ENCODE measurements at regions not wholly inside any gene's neighbourhood (a gene's known extent, or its start where the extent isn't known, plus 50 kb on each side); places are given as distances from the start of the nearest gene placed in this dataset.

DNA sequence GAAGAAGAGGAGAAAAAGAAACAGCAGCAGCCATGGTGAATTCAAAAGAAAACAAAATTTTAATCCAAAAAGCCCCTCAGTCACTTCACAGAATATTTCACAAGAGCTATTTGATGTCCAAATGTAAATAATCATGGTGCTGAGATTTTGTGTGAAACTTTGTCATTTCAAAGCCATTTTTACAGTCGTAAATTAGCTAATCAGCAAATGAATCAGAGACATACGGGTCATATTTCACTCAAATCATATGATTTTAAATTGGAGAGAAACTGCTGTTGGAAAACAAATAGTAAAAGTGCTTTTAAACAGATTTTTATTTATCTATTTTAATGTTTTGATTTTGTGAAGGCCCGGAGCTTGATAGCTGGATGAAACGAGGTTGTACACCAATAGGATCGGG is 101.4 kb upstream of the SMIM23 start:
- no peak for DNase-seq (ENCODE audit: low spot score)

DNA sequence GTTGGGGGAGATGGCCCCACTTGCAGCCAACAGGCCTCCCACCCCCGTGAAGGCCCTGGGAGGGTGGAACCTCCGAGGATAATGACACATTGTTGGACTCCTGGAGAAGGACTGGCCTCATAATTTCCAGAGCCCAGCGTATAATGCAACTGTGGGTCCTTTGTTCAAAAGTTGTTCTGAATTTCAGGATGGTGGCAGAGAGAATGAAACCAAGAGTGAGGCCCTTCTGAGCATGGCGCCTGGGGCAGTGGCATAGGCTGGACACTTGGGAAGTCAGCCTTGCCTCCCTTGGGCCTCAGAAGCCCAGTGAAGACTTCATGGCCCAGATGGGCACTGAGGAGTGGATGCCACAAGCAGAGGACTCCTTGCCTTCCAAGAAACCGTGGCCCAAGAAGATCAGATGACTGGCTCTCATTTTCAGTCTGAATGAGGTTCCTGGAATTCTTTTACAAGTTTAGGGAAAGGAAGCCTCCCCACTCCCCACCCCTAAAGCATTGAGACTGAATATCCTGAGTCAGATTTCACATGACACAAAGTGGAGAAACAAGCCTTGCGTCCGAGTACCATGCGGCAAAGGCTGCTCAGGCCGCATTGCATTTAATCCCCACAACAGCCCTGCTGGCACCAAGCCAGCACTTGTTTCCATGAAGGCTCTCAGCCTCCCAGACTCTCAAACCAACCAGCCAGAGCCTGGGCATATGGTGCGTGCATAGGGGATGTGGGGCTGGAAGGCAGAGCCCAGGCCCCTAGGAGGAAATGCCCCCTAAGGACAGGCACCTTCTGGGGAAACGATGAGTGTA is 96.7 kb upstream of the SMIM23 start:
- no peak for DNase-seq (ENCODE audit: low spot score)

DNA sequence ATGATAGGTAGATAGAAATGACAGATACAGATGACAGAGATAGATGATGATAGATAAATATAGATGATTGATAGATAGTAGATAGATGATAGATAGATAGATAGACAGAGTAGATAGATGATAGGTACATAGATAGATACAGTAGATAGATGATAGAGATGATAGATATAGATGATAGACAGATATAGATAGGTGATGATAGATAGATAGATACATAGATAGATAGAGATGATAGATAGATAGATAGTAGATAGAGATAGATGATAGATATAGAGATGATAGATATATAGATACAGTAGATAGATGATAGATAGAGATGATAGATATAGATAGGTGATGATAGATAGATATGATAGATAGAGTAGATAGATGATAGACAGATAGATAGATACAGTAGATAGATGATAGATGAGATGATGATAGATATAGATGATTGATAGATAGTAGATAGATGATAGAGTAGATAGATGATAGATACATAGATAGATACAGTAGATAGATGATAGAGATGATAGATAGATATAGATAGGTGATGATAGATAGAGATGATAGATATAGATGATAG is 95.7 kb upstream of the SMIM23 start:
- DNase-seq (ENCODE audit: low spot score) = no peak

DNA sequence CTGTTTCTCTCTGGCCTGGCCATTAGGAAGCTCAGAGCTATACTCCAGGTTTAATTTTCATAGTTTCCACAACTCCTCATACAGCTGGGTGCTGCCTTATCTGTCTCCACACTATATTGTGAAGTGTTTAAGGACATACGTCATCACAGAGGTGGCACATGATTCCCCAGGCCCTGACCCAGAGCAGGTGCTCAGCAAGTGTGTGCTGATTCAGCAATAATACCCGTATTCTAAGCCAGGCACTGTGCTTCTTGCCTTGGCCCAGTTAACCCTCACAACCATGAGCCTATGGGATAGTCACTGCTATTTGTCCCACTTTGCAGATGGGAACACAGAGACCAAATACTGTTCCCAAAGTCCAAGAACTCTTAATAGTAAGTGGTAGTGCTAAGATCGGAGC is 93.5 kb upstream of the SMIM23 start:
- no peak for DNase-seq (ENCODE audit: low spot score)

DNA sequence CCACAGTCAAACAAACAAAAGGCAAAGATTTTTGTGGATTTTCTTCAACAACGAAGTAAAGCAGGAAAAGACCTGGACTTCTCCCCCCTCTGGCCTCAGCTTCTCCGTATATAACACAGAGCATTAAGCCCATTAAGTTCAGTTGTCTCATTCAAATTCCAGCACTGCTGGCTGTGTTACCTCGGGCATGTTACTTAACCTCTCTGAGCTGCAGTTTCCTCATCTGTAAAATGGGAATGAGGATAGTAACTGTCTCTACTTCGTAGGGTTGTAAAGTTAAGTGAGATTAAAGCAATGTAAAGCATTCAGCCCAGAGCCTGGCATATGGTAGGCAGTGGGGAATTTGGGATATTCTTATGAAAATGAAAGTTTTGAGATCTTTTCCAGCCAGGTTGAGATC is 92.7 kb upstream of the SMIM23 start:
- DNase-seq (ENCODE audit: low spot score) = no peak

DNA sequence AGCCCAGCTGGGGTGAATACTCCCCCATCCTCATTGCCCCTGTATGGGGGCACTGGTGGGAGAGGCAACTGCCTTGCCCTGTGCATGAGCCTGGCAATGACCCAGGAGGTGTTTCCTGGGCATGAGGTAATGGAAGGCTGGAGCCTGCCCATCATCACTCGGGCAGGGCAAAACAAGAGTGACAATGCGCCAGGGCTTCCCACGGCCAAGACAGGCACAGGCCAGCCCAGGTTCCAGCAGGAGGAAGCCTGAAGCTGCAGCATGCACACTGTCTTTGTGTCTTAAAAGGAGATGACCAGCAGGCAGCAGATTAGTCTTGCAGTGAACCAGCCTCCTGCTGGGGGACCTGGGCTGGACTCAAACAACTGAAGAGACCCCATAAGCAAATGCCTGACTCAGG is 92.2 kb upstream of the SMIM23 start:
- DNase-seq (ENCODE audit: low spot score) = no peak

DNA sequence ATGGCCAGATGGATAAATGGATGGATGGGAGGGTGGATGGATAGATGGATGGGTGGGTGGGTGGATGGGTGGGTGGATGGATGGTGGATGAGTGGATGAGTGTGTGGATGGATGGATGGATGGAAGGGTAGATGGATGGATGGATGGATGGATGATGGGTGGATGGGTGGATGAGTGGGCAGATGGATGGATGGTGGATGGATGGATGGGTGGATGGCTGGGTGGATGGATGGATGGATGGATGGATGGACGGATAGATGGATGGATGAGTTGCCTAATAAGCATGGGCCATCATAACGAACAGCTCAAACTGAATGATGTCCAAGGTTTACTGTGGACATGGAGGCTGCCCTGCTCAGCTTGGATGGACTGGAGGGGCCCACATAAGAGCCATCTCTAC is 89.8 kb upstream of the SMIM23 start:
- no peak for DNase-seq (ENCODE audit: low spot score)

DNA sequence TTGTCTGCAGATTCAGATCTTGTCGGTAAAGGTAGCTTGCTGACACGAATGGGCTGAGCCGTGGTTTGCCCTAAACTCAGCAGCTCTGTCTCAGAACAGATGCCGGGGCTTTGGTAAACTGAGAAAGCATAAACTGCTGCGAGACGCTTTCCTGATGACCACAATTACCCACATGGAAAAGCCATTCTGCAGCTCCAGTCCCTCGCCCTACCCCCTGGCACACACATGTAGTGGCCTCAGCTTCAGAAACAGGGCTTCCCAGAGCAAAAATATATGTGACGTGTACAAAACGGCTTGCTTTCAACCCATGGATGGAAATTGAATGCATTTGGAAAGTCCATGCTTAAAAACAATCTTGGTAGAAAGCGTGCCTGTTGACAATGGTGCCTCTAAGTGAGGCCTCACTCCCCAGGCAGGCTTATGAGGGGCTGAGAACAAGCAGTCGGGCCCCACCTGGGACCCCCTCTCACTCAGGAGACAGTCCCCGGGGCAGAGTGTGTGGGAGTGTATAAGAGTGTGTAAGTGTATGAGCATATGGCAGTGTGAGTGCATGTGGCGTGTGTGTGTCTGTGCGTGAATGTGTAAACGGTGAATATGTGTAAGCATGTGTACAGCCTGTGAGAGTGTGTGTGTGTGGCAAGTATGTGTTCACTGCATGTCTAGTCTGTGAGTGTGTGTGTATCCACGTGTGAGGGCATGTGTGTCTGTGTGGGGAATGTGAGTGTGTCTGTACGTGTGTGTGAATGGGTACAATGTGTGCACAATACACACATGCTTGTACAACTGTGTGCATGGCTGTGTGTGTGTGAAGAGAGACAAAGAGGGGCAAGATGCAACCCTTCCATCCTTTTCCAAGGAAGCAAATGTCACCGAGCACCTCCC is 88.2 kb upstream of the SMIM23 start:
- DNase-seq (ENCODE audit: low spot score) = no peak

DNA sequence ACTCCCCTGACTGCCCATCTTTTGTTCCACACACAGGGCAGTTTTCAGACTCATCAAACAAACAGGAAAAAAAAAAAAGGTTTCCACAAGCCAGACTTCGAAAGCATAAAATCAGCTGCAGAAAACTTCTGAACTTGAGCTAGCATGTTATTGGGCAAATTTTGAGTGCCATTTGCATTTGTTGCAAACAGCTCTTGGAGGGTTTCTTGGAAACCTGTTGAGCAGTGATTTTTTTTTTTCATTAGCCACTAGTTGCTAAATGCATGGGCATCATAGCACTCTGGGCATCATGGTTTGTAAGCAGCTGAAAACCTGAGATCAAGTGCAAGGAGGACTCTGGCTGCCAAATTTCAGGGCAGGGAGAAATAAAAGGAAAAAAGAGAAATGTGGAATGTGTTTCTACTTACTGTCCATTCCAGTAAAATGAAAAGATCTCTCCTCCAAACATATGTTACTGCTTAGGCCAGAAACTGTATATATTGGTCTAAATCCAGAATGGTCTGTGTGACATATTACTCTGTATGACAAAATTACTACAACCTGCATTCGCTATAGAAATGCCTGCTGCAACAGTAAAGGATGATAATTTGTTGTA is 85.2 kb upstream of the SMIM23 start:
- no peak for DNase-seq (ENCODE audit: low spot score)

DNA sequence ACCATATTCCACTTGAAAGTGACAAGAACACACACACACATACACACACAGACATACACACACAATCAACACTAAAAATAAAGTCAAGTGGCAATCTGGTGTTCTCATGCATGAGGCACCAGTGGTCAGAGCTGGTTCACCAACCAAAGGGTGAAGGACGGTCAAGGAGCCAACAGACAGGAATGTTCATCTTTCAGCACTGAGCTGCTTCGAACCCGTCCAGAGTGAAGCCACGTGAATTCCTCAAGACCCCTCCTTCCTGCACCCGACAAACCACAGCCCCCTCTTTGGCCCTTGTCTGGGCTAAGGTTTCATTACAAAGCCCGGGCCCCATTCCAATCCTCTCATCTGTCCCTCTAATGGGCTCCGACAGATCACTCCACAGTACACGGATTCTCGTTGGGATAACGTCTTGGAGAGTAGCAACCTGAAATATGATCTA is 84.5 kb upstream of the SMIM23 start:
- DNase-seq (ENCODE audit: low spot score) = no peak

DNA sequence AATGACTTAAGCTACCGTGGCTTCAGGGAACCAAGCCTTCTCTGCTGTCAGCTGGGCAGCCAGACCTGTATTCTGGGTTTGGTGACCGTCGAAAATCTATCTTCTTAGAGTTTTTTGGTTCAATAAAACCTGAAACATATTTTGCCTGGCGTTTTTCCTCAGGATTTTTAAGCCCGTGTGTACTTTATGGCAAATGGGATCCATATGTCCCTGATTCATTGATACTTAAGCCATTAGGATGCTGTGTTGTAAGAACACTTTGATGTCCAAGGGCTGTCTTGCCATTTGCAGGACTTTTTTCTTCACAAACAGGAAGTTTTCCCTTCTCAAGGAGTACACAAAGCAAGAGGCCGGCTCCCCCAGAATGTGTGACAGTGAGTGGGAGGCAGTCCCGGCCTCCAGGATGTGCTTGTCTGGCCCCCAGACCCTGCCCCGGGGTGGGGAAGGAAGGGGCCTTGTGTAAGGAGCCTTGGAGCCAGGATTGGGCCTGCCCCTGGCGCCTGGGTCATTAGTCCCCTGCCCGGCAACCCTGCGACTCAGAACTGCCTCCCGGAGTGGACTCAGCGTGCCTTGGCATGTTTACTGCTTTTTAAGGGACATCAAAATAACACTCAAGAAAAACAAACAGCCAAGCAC is 83.4 kb upstream of the SMIM23 start:
- no peak for DNase-seq (ENCODE audit: low spot score)

DNA sequence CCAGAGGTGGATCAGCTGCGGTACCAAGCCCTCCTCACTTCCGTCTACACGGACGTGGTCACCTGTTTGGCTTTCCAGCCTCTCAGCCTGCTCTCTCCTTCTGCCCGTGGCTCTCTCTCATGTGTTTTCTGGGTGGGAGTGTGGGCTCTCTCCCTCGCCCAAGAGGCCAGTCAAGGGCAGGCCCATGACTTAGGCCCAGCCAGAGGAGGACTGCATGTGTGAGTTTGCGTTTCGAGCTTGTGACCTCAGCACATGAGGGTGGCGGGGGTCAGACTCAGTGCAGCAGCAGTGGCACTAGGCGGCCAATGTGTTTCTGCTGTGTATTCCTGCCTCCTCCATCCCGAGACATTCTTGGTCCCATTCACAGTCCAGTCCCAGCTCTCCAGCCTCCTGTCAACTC is 82.5 kb upstream of the SMIM23 start:
- DNase-seq (ENCODE audit: low spot score) = no peak

DNA sequence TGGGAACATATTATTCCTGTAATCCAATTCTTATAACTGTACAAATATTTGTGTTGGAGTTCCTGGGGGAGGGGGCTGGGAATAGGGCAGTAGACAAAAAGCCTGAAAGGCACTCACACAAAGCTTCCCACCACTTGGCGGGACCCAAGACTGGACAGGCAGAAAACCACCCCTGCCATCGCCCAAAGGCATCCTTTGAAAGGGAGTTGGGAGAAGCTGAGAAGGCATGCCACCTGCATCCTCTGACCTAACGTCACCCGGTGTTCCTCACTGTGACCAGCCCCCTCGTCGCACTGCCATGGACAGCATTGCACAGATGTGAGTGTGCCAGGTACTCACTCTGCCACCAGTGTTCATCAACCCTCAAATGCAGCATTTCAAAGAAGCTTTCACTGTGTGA is 80.6 kb upstream of the SMIM23 start:
- DNase-seq (ENCODE audit: low spot score) = no peak

DNA sequence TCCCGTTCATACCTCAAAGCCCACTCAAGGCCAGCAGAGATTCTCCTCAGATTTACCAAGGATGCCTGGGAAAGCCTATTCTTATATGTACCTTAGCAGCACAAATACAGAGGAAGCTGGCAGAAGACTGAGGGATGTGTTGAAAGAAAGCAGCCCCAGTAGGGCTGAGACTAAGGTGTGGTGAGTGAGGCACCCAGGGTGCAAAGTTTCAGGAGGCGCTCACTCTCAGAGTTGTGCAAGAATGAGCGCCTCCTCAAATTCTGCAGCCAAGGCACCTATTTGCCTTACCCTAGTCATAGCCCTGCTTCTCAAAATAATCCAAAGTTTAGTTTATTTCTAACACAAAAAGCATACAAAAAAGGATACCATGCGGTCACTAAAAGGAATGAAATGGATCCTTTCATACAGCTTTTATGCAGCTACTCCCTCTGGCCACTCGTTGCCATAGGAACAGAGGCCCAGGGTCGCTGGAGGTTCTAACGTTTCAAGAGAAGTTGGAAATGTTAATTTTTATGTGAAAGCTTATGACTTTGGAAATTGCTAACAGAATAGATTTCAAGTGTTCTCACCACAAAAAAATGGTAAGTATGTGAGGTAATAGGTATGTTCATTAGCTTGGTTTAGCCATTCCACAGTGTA is 79.7 kb upstream of the SMIM23 start:
- no peak for DNase-seq (ENCODE audit: low spot score)

DNA sequence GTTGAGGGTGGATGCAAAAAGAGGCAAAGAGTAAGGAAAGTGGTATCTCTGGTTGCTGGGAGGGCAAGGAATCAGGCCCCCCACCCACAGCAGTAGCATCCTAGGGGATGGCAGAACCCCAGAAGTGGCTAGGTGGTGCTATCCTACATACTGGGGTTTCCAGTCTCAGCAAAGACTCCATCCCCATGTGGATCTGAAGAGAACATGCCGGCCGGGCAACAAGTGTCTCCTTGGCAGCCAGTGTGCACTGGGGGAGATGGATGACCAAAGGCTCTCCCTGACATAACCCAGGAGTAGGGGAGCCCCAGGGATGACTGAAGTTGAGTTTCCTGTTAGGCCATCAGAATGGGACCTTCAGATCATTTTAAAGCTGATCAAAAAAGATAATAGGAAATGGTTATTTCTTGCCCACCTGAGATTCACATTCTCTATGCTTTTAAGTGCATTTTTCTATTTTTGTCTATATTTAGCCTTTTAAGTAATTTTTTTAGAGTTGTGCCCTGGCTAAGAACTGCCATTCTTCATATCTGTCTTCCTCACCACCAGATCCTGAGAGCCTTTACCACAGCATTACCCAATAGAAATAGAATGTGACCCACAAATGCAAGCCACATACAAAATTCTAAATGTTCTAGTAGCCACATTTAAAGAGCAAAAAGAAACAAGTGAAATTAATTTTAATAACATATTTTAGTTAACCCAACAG is 78.7 kb upstream of the SMIM23 start:
- DNase-seq (ENCODE audit: low spot score) = no peak

DNA sequence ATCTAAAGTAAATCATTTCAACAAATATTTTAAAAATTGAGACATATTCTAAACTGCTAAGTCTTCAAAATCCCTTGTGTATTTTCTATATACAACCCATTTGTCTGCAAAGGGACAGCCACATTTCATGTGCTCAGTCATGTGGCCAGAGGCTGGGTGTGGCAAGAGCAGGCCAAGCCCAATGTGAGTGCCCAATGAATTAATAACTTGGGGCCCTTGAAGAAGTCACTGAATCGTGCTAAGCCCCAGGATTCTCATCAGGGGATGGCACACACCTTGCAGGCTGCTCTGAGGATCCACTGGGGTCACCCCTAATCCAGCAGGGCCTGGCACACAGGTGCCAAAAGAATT is 78.2 kb upstream of the SMIM23 start:
- DNase-seq (ENCODE audit: low spot score) = no peak

DNA sequence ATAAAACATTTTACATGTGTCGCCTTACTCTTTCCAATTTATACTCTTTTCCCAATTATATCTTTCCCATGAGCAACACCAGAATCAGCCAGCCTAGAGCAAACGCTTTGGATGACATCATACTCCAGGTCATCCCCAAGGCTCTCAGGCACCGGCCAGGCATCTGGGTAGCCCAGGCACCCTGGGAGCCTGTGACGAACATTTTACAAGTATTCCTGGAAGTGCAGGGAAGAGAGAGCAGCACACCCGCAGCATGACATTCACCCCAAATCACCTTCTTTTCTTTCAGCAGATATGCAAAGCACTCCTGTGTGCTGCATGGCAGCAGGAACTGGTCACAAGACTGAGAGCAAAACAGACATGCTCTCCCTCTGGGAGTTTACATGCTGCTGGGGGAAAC is 75.7 kb upstream of the SMIM23 start:
- DNase-seq (ENCODE audit: low spot score) = no peak

DNA sequence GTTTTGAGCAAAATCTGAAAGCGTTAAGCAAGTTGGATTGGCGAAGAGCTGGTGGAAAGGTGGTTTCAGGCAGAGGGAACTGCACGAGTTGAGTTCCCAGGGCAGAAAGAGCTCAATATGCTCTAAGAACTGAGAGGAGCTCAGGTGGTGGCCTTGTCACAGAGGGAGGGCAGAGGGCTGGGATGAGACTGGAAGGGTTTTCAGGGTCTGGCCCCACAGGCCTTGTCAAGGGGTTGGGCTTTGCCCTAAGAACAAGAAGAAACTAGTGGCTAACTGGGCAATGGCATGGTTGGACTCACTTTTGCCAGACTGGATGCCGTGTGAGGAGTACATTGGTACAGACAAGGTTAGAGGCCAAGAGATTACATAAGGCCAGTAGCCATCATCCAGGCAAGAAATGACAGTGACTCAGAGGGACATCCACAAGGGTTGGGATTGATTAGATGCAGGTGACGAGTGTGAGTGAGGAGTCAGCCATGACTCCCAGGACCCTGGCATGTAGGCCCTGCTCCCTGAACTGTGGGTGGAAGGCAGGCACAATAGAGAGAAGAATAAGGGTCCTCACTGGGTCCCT is 75.1 kb upstream of the SMIM23 start:
- no peak for DNase-seq (ENCODE audit: low spot score)

DNA sequence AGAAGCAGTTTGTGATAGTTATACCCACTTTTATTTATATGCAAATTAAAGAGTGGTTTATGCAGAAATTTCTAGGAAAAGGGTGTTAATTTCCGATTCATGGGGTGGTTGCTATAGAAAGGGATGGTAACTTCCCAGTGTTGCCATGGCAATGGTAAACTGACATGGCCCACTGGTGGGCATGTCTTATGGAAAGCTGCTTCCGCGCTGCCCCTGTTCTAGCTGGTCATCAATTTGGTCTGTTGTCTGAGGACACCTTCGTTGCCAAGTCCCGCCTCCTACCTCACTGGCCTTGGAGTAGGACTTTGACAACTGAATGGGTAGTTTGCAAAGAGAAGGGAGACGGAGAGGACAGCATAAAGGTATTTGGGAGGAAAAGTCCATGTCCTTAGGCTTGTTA is 74.0 kb upstream of the SMIM23 start:
- no peak for DNase-seq (ENCODE audit: low spot score)

DNA sequence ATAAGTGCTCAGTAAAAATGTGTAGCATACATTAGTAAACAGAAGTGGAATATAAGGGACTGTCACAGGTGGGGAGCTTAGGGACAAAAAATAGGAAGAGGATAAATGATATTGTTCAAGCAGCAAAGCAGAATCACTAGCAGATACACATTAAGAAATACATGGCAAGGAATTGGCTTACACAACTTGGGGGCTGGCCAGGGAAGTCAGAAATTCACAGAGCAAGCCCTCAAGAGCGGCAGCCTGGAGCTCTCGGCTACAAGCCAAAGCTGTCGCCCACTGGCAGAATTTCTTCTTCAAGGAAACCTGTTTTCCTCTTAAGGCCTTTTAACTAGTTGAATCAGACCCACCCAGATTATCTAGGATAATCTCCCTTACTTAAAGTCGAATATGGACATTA is 73.0 kb upstream of the SMIM23 start:
- no peak for DNase-seq (ENCODE audit: low spot score)

DNA sequence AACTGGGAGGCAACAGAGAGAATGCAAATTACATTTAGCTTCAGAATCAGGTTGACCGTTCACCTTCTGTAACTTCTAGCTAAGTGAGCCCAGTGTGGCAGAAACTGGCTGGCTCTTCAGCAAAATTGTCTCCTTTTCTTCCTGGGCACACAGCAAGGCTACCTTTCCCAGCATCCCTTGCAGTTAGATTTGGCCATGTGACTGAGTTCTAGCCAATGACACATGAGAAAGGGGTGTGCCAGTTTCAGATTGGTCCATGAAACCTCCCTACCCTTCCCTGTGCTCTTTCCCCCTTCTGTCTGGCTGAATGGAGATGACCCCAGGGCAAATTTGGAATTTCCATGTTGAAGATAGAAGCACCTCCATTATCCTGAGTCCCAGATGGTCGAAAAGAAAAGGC is 72.5 kb upstream of the SMIM23 start:
- no peak for DNase-seq (ENCODE audit: low spot score)
